Activated CD8-positive, alpha-beta T cell treated with anti-CD3 and anti-CD28 coated beads for 36 hours (primary cell): ENCODE measurements at regions not wholly inside any gene's neighbourhood (a gene's known extent, or its start where the extent isn't known, plus 50 kb on each side); places are given as distances from the start of the nearest gene placed in this dataset.

Experiments
- ATAC-seq: fragments of 200-7000 bp; cut with Tn5 transposase; one replicate; pipeline ENCODE4 v1.10.0; 2021; ENCODE audit warnings: mild to moderate bottlenecking, moderate library complexity
- CTCF ChIA-PET: fragments of 350-600 bp; sonication (Branson Sonifier 250); formaldehyde crosslinking; loops from one replicate; lab custom pipeline; 2021; ENCODE audit warnings: antibody characterized with exemption; lab: Charles Lee
- POLR2A ChIA-PET: fragments of 350-600 bp; sonication (Branson Sonifier 250); formaldehyde crosslinking; loops from one replicate; lab custom pipeline; 2021; ENCODE audit warnings: antibody characterized with exemption; lab: Charles Lee
- DNase-seq: peaks from one replicate; pipeline ENCODE4 v3.0.0-alpha.2; 2020
- H3K27ac Mint-ChIP-seq: one replicate; pipeline ENCODE4 v1.8.0; 2021; ENCODE audit warnings: mild to moderate bottlenecking, mixed read lengths
- H3K27me3 Mint-ChIP-seq: one replicate; pipeline ENCODE4 v1.8.0; 2021; ENCODE audit warnings: mixed read lengths
- H3K36me3 Mint-ChIP-seq: one replicate; pipeline ENCODE4 v1.8.0; 2021; ENCODE audit warnings: low read depth, mixed read lengths
- H3K4me1 Mint-ChIP-seq: one replicate; pipeline ENCODE4 v1.8.0; 2021; ENCODE audit warnings: low read depth, mixed read lengths
- H3K4me3 Mint-ChIP-seq: one replicate; pipeline ENCODE4 v1.8.0; 2021; ENCODE audit warnings: mild to moderate bottlenecking, moderate library complexity, mixed read lengths
- H3K9me3 Mint-ChIP-seq: one replicate; pipeline ENCODE4 v1.8.0; 2021; ENCODE audit warnings: mixed read lengths
- intact Hi-C: fragments of 100-400 bp; cut with micrococcal nuclease; formaldehyde crosslinking; loops from one replicate; pipeline ENCODE4 v1.10.0; 2022
- TF ChIP-seq, protein P1 (sequence below): fragments of 200-600 bp; IDR thresholded peaks from one replicate; pipeline ENCODE4 v1.8.0; 2022; ENCODE audit warnings: antibody characterized with exemption, mild to moderate bottlenecking

DNA sequence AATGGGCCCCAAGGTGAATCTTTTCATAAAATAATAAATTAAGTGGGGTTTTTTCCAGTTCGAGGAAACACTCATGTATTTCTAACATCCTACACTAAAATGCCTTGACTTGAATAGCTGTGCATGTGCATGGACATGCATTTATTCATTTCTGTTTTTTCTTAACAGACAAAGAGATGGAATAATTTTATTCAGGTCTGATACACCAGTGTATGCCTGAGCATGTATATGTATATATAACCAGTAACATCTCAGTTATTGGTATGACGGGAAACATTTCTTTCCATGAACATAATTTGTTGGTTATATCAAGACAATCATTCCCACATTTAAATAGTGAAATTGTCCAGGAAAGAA is 468.7 kb upstream of the TNP1 start:
- ChIA-PET CTCF (interaction anchor here (1.8 kb wide), 1 partner anchor 10 kb away, joined by 5 read pairs; no protein-coding TSS in a partner anchor), POLR2A (no interaction called here)
- Mint-ChIP-seq H3K4me1 (no peaks in the 10 kb centered on the region), H3K4me3 (no peak overlapping the region), H3K36me3 (peaks cover 10% of the 10 kb centered on the region), H3K27me3 (no peaks in the 10 kb centered on the region), H3K27ac (no peak overlapping the region), H3K9me3 (peaks cover 6% of the 10 kb centered on the region)
- TF ChIP-seq, protein P1, sequence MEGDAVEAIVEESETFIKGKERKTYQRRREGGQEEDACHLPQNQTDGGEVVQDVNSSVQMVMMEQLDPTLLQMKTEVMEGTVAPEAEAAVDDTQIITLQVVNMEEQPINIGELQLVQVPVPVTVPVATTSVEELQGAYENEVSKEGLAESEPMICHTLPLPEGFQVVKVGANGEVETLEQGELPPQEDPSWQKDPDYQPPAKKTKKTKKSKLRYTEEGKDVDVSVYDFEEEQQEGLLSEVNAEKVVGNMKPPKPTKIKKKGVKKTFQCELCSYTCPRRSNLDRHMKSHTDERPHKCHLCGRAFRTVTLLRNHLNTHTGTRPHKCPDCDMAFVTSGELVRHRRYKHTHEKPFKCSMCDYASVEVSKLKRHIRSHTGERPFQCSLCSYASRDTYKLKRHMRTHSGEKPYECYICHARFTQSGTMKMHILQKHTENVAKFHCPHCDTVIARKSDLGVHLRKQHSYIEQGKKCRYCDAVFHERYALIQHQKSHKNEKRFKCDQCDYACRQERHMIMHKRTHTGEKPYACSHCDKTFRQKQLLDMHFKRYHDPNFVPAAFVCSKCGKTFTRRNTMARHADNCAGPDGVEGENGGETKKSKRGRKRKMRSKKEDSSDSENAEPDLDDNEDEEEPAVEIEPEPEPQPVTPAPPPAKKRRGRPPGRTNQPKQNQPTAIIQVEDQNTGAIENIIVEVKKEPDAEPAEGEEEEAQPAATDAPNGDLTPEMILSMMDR, result no peak
- DNase-seq, result no peak
- intact Hi-C loops, result no loop called here
- ATAC-seq, result no peak

DNA sequence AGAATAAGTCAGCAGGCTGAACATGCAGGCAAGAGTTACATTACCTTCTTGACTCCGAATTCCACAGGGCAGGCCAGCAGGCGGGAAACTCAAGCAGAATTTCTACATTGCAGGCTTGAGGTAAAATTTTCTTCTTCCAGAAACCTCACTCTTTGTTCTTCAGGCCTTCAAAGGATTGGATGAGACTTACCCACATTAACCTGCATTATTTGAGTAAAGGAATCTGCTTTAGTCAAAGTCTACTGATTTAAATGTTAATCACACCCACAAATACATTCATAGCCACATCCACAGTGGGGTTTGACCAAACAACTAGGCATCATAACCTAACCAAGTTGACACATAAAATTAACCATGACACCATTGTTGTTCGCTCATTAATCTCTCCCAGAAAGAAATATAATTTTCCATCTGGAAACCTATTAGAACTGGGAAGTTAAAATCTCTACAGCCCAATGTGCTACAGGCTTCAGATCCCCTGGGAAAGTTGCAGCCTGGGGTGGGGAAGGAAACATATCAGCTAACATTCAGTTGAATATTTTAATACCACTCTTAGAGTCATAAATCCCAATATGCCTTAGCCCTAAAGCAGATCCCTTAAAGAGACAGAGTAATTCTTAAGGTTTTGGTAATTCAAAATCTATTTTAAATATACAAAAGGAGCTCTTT is 468.2 kb upstream of the TNP1 start:
- CTCF ChIA-PET, result interaction anchor here (1.8 kb wide), 1 partner anchor 9 kb away, joined by 5 read pairs; no protein-coding TSS in a partner anchor
- Mint-ChIP-seq H3K4me3 (no peak overlapping the region), H3K27me3 (no peaks in the 10 kb centered on the region), H3K27ac (no peak overlapping the region), H3K36me3 (peaks cover 10% of the 10 kb centered on the region), H3K4me1 (no peaks in the 10 kb centered on the region), H3K9me3 (peaks cover 6% of the 10 kb centered on the region)
- DNase-seq (no peak), ATAC-seq (no peak)
- TF ChIP-seq, protein P1, result no peak
- POLR2A ChIA-PET, result no interaction called here
- intact Hi-C loops, result no loop called here

DNA sequence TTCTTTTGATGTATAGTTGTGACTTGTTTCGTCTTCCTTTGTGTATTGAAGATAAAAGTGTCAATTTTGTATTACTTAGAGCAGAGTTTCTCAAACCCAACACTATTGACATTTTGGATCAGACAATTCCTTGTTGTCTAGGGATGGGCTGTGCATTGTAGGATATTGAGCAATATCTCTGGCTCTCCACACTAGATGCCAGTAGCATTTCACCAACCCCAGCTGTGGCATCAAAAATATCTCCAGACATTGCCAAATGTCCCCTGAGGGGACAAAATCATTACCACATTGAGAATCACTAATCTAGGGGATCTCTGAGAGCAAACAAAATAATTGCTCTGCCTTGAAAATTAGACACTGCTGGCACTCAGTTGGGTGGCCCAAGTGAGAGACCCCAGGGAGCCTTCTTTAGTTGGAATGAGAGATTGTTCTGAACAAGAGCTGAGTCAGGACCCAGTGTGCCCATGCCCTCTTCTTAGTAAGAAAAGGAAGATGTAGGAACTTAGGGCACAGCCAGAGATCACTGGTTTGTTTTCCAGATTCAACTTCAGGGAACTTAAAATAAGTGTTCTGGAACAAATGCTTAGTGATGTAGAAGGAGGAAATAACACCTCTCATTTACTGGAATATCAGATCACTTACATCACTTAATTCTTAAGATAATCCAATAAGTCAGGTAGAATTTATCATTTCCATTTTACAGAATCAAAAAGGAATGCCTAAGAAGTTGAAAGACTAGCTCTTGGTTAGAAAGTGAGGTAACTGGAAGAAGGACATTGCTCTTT is 466.6 kb upstream of the TNP1 start:
- peaks cover 6% of the 10 kb centered on the region for H3K9me3 Mint-ChIP-seq
- DNase-seq (no peak), ATAC-seq (no peak)
- ChIA-PET CTCF (no interaction called here), POLR2A (no interaction called here)
- TF ChIP-seq, protein P1, result no peak
- intact Hi-C loops, result no loop called here
- H3K36me3 Mint-ChIP-seq, result peaks cover 10% of the 10 kb centered on the region
- no peaks in the 10 kb centered on the region for H3K4me1 Mint-ChIP-seq
- H3K27me3 Mint-ChIP-seq, result no peaks in the 10 kb centered on the region
- no peak overlapping the region for H3K27ac Mint-ChIP-seq
- no peak overlapping the region for H3K4me3 Mint-ChIP-seq

DNA sequence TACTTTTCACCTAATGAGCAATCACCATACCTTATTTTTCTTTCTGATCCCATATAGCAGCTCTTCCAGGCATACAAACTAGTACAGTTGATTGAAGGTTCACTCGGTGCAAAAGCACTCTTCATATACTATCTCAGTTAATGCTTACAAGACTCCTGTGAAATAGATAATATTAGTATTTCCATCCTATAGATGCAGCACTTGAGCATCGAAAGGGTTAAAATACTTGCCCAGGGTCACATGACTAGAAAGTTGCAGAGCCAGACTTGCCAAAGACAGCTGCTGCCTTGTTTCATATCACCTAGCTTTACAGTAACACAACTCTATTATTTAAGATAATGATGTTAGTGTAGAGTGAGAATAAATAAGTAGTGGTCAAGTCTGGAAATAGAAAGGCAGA is 466.0 kb upstream of the TNP1 start:
- Mint-ChIP-seq H3K9me3 (peaks cover 6% of the 10 kb centered on the region), H3K36me3 (peaks cover 10% of the 10 kb centered on the region), H3K27ac (no peak overlapping the region), H3K27me3 (no peaks in the 10 kb centered on the region), H3K4me1 (no peaks in the 10 kb centered on the region), H3K4me3 (no peak overlapping the region)
- intact Hi-C loops, result no loop called here
- TF ChIP-seq, protein P1, result no peak
- ChIA-PET CTCF (no interaction called here), POLR2A (no interaction called here)
- ATAC-seq (no peak), DNase-seq (no peak)

DNA sequence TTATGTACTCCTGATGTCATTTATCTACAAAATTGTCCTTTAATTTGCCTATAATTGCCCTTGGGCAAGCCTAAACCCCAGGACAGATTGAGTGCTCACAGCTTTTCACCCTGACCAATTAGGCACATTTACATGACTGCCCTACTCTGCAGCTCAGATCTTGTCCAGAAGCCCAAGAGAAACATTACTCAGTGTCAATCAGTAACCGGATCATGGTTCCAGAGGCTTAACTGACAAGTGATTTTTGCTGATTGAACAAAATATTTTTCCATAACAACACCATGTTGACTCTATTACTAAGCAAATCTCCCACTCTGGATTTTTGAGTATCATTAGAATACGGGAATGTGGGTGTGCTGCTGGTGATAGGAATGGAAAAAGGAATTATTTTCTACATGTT is 465.4 kb upstream of the TNP1 start:
- DNase-seq (no peak), ATAC-seq (no peak)
- Mint-ChIP-seq H3K27ac (no peak overlapping the region), H3K27me3 (no peaks in the 10 kb centered on the region), H3K4me1 (no peaks in the 10 kb centered on the region), H3K4me3 (no peak overlapping the region), H3K36me3 (peaks cover 10% of the 10 kb centered on the region), H3K9me3 (peaks cover 6% of the 10 kb centered on the region)
- TF ChIP-seq, protein P1, result no peak
- CTCF ChIA-PET, result no interaction called here
- intact Hi-C loops, result no loop called here
- POLR2A ChIA-PET, result no interaction called here
